ENCODE measurements at regions not wholly inside any gene's neighbourhood (a gene's known extent, or its start where the extent isn't known, plus 50 kb on each side); places are given as distances from the start of the nearest gene placed in this dataset.

DNA sequence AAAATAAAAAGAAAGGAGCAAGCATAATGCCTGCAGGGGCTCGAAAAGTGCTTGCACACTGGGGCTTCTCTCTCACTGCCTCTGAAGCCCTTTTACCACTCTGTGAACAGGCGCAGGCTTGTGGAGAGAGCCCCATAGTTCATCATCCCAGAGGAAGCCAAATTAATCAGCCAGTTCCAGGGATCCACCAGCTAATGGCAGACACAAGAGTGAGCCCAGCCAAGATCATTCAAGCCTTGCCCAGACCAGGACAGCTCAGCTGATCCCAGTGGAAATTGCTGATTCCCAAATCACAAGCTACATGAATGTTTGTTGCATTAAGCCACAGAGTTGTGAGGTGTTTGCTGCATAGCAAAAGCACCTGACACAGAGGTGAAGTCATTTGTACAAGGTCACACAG is 135.3 kb downstream of the CHST1 start:
- TF ChIP-seq YY1 (IDR thresholded peaks at IDR 0.05; ENCODE audit: low read depth) (no peak), RAD21 (IDR thresholded peaks at IDR 0.05; ENCODE audit: low read depth) (no peak), EP300 (IDR thresholded peaks at IDR 0.05; ENCODE audit: borderline replicate concordance) (no peak)

Measured in Ishikawa (cell line).